Stimulated activated CD4-positive, alpha-beta T cell treated with anti-CD3 and anti-CD28 coated beads, Interleukin-15, amount 100 ng/mL, for 24 hours (primary cell): ENCODE measurements at regions not wholly inside any gene's neighbourhood (a gene's known extent, or its start where the extent isn't known, plus 50 kb on each side); places are given as distances from the start of the nearest gene placed in this dataset.
"Not testable (repeated sequence)": the region's sequence is repeated elsewhere in the genome, so short reads cannot be mapped to it uniquely, and the experiment has no call there.

ENCODE experiments used
- DNase-seq: peaks from one replicate; pipeline ENCODE4 v3.0.0-alpha.2; 2020

- DNase-seq = no peak
Observed at GRCh38 chr18:46179306-46179705, 75.1 kb downstream of the HAUS1 start.

GRCh38 chr18:46182633-46183358, 78.6 kb downstream of the HAUS1 start:
- DNase-seq = no peak

GRCh38 chr18:46184296-46184695, 80.1 kb downstream of the HAUS1 start:
- not testable (repeated sequence) for DNase-seq

GRCh38 chr18:46184727-46185126, 80.5 kb downstream of the HAUS1 start:
- DNase-seq = no peak

GRCh38 chr18:46190667-46191066, 86.5 kb downstream of the HAUS1 start:
- no peak for DNase-seq

- no peak for DNase-seq
Observed at GRCh38 chr18:46196627-46197243, 92.5 kb downstream of the HAUS1 start.

- no peak for DNase-seq
Observed at GRCh38 chr18:46199515-46200147, 95.4 kb downstream of the HAUS1 start.

GRCh38 chr18:46200178-46201055, 96.2 kb downstream of the HAUS1 start:
- DNase-seq = not testable (repeated sequence)

- DNase-seq = no peak
Observed at GRCh38 chr18:46204143-46204542, 100.0 kb downstream of the HAUS1 start.

GRCh38 chr18:46207985-46208384, 103.8 kb downstream of the HAUS1 start:
- DNase-seq = no peak

GRCh38 chr18:46209161-46209560, 105.0 kb downstream of the HAUS1 start:
- no peak for DNase-seq

- DNase-seq = no peak
Observed at GRCh38 chr18:46211816-46212215, 107.6 kb downstream of the HAUS1 start.

- DNase-seq = no peak
Observed at GRCh38 chr18:46212398-46212797, 108.2 kb downstream of the HAUS1 start.

- DNase-seq = no peak
Observed at GRCh38 chr18:46213295-46213694, 109.1 kb downstream of the HAUS1 start.

GRCh38 chr18:46214435-46214834, 110.2 kb downstream of the HAUS1 start:
- no peak for DNase-seq

- DNase-seq = no peak
Observed at GRCh38 chr18:46215902-46216723, 111.9 kb downstream of the HAUS1 start.

- DNase-seq = no peak
Observed at GRCh38 chr18:46220116-46220515, 115.9 kb downstream of the HAUS1 start.

GRCh38 chr18:46222093-46222492, 117.9 kb downstream of the HAUS1 start:
- DNase-seq = no peak

GRCh38 chr18:46222710-46223360, 118.7 kb downstream of the HAUS1 start:
- no peak for DNase-seq

GRCh38 chr18:46224181-46224775, 120.1 kb downstream of the HAUS1 start:
- DNase-seq = no peak

- no peak for DNase-seq
Observed at GRCh38 chr18:46226461-46226860, 122.3 kb downstream of the HAUS1 start.
